ENCODE measurements at regions not wholly inside any gene's neighbourhood (a gene's known extent, or its start where the extent isn't known, plus 50 kb on each side); places are given as distances from the start of the nearest gene placed in this dataset.

DNA sequence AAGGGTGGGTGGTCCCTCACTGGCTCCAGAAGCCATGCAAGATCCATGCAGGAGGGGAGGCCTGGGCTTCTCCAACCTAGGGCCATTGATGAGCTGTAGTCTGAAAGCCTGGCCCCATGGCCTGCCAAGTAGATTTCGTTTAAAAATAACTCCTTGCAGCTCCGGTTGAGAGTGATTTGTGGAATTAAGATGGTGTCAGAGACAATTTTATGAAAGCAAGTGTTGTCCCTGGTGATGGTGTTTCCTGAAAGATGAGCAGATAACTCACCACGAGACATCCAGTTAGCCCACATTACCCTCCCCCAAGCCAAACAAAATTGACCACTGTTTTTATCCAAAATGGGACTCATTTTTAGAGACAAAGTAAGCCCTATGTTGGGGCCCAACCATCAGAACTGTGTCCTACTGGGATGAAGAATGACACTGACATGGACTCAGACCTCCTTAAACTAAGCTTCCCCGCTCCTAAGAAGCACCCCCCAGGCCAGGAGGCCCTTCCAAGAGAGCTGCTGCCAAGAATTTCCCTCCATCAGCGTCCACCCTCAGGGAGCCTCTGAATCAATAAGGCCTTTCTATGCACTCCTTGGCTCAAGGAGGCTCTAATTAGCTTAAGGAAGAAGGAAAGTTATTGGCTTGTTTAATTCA lies 174.2 kb upstream of the NCAM1 start:
- no peaks in the 10 kb centered on the region for H3K9me3 ChIP-seq
- intact Hi-C loops (cut with DNase I), result no loop called here
- WGBS, 3 donors, result 68 to 77% (median 71%) methylated on average over 5 of the region's 5 CpGs
- H3K27ac ChIP-seq, result no peak overlapping the region
- H3K4me3 ChIP-seq, result no peak overlapping the region
- H3K4me1 ChIP-seq (ENCODE audit: insufficient read depth), result no peaks in the 10 kb centered on the region
- DNase-seq, result no peak
- H3K27me3 ChIP-seq, result no peaks in the 10 kb centered on the region
- no peak for TF ChIP-seq POLR2A (IDR thresholded peaks at IDR 0.05)
- TF ChIP-seq, protein P1, sequence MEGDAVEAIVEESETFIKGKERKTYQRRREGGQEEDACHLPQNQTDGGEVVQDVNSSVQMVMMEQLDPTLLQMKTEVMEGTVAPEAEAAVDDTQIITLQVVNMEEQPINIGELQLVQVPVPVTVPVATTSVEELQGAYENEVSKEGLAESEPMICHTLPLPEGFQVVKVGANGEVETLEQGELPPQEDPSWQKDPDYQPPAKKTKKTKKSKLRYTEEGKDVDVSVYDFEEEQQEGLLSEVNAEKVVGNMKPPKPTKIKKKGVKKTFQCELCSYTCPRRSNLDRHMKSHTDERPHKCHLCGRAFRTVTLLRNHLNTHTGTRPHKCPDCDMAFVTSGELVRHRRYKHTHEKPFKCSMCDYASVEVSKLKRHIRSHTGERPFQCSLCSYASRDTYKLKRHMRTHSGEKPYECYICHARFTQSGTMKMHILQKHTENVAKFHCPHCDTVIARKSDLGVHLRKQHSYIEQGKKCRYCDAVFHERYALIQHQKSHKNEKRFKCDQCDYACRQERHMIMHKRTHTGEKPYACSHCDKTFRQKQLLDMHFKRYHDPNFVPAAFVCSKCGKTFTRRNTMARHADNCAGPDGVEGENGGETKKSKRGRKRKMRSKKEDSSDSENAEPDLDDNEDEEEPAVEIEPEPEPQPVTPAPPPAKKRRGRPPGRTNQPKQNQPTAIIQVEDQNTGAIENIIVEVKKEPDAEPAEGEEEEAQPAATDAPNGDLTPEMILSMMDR (IDR thresholded peaks at IDR 0.05), result no peak
- TF ChIP-seq EP300 (IDR thresholded peaks at IDR 0.05), result no peak
- H3K36me3 ChIP-seq, result no peaks in the 10 kb centered on the region

DNA sequence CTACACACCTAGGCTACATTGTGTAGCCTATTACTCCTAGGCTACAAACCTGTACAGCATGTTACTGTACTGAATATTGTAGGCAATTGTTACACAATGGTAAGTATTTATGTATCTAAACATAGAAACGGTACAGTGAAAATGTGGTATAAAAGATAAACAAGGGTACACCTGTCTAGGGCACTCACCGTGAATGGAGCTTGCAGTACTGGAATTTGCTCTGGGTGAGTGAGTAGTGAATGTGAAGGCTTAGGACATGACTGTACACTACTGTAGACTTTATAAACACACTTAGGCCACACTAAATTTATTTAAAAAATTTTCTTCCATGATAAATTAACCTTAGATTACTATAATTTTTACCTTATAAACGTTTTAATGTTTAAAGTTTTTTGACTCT lies 171.7 kb upstream of the NCAM1 start:
- Histone ChIP-seq H3K36me3 (no peaks in the 10 kb centered on the region), H3K9me3 (no peaks in the 10 kb centered on the region), H3K27ac (no peak overlapping the region), H3K4me3 (no peak overlapping the region), H3K27me3 (no peaks in the 10 kb centered on the region), H3K4me1 (ENCODE audit: insufficient read depth) (peaks cover 2% of the 10 kb centered on the region)
- intact Hi-C loops (cut with DNase I), result no loop called here
- no peak for TF ChIP-seq EP300 (IDR thresholded peaks at IDR 0.05)
- no peak for TF ChIP-seq POLR2A (IDR thresholded peaks at IDR 0.05)
- TF ChIP-seq, protein P1 (IDR thresholded peaks at IDR 0.05), result no peak
- no peak for DNase-seq
- WGBS, 3 donors, result 48 to 69% (median 61%) methylated on average over 3 of the region's 3 CpGs

DNA sequence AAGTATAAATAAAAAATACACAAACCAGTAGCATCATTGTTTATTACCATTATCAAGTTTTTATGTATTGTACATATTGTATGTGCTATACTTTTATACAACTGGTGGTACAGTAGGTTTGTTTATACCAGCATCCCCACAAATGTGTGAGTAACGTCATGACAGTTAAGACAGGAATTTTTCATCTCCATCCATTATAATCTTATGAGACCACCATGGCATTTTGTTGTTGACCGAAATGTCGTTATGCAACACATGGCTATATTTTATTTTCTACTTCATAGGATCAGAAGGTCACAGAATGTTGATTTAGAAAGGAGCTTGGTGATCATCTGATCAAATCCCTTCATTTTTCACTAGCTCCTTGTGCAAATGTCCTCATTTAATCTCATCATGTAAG lies 170.9 kb upstream of the NCAM1 start:
- intact Hi-C loops (cut with DNase I), result loop anchor here in 1 of 4 donors (10.0 kb wide), 1 partner anchor 165 kb away; no protein-coding TSS in a partner anchor
- TF ChIP-seq, protein P1 (IDR thresholded peaks at IDR 0.05), result no peak
- TF ChIP-seq EP300 (IDR thresholded peaks at IDR 0.05), result no peak
- TF ChIP-seq POLR2A (IDR thresholded peaks at IDR 0.05), result no peak
- H3K27ac ChIP-seq, result no peak overlapping the region
- no peaks in the 10 kb centered on the region for H3K36me3 ChIP-seq
- no peak overlapping the region for H3K4me3 ChIP-seq
- no peaks in the 10 kb centered on the region for H3K9me3 ChIP-seq
- 71 to 84% (median 73%) methylated on average over 3 of the region's 3 CpGs for WGBS, 3 donors
- H3K27me3 ChIP-seq, result no peaks in the 10 kb centered on the region
- peaks cover 2% of the 10 kb centered on the region for H3K4me1 ChIP-seq (ENCODE audit: insufficient read depth)
- no peak for DNase-seq

DNA sequence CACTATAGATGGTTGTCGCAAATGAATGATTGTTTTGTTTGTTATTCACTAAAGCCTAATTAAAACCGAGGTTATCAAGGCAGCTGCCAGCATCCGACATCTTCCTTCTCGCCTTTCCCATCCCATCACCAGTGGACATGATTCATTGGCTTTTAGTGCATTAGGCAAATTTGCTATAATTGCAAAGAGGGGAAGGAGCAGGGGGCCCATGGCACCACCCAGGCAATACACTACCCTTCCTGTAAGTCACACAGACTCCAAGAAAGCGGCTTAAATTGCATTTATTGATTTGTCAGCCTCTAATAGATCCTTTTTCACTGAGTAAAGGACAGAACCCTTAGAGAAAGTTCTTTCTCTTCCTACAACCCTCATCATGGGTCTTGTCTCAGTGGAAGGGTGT lies 169.2 kb upstream of the NCAM1 start:
- TF ChIP-seq, protein P1 (IDR thresholded peaks at IDR 0.05), result no peak
- no peak for TF ChIP-seq EP300 (IDR thresholded peaks at IDR 0.05)
- no peak for TF ChIP-seq POLR2A (IDR thresholded peaks at IDR 0.05)
- Histone ChIP-seq H3K27ac (no peak overlapping the region), H3K4me1 (ENCODE audit: insufficient read depth) (peaks cover 4% of the 10 kb centered on the region), H3K27me3 (no peaks in the 10 kb centered on the region), H3K4me3 (no peak overlapping the region), H3K36me3 (no peaks in the 10 kb centered on the region), H3K9me3 (no peaks in the 10 kb centered on the region)
- intact Hi-C loops (cut with DNase I), result loop anchor here in 1 of 4 donors (10.0 kb wide), 1 partner anchor 163 kb away; no protein-coding TSS in a partner anchor
- DNase-seq, result no peak
- 87 to 91% (median 89%) methylated on average over 5 of the region's 5 CpGs for WGBS, 3 donors

Data from ovary (tissue), 7 donors.